ENCODE measurements at regions not wholly inside any gene's neighbourhood (a gene's known extent, or its start where the extent isn't known, plus 50 kb on each side); places are given as distances from the start of the nearest gene placed in this dataset.

DNA sequence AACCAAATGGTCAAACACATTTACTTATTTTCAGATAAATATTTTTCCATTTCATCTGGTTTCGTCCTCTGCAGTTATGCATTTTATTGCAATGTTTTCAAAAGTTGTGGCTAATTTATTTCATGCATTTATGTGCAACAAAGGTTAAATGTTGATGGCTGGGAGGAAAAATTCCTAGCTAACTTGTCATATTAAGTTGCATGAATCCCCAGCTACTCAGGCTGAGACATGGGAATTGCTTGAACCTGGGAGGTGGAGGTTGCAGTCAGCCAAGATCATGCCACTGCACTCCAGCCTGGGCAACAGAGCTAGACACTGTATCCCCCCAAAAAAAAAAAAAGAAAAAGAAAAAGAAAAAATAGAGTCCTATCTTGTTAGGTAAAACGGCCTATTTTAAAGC, 1862.4 kb upstream of the RAG2 start:
- TF ChIP-seq, protein P1, sequence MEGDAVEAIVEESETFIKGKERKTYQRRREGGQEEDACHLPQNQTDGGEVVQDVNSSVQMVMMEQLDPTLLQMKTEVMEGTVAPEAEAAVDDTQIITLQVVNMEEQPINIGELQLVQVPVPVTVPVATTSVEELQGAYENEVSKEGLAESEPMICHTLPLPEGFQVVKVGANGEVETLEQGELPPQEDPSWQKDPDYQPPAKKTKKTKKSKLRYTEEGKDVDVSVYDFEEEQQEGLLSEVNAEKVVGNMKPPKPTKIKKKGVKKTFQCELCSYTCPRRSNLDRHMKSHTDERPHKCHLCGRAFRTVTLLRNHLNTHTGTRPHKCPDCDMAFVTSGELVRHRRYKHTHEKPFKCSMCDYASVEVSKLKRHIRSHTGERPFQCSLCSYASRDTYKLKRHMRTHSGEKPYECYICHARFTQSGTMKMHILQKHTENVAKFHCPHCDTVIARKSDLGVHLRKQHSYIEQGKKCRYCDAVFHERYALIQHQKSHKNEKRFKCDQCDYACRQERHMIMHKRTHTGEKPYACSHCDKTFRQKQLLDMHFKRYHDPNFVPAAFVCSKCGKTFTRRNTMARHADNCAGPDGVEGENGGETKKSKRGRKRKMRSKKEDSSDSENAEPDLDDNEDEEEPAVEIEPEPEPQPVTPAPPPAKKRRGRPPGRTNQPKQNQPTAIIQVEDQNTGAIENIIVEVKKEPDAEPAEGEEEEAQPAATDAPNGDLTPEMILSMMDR (IDR thresholded peaks at IDR 0.05; ENCODE audit: insufficient read depth, low read length), result no peak
- no peak for TF ChIP-seq POLR2AphosphoS5 (IDR thresholded peaks at IDR 0.05; ENCODE audit: low read depth)
- TF ChIP-seq, protein P2, sequence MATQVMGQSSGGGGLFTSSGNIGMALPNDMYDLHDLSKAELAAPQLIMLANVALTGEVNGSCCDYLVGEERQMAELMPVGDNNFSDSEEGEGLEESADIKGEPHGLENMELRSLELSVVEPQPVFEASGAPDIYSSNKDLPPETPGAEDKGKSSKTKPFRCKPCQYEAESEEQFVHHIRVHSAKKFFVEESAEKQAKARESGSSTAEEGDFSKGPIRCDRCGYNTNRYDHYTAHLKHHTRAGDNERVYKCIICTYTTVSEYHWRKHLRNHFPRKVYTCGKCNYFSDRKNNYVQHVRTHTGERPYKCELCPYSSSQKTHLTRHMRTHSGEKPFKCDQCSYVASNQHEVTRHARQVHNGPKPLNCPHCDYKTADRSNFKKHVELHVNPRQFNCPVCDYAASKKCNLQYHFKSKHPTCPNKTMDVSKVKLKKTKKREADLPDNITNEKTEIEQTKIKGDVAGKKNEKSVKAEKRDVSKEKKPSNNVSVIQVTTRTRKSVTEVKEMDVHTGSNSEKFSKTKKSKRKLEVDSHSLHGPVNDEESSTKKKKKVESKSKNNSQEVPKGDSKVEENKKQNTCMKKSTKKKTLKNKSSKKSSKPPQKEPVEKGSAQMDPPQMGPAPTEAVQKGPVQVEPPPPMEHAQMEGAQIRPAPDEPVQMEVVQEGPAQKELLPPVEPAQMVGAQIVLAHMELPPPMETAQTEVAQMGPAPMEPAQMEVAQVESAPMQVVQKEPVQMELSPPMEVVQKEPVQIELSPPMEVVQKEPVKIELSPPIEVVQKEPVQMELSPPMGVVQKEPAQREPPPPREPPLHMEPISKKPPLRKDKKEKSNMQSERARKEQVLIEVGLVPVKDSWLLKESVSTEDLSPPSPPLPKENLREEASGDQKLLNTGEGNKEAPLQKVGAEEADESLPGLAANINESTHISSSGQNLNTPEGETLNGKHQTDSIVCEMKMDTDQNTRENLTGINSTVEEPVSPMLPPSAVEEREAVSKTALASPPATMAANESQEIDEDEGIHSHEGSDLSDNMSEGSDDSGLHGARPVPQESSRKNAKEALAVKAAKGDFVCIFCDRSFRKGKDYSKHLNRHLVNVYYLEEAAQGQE (IDR thresholded peaks at IDR 0.05; ENCODE audit: insufficient replicate concordance, low read depth), result no peak
- no peak for TF ChIP-seq GABPA (IDR thresholded peaks at IDR 0.05; ENCODE audit: low read depth)
- TF ChIP-seq SPI1 (IDR thresholded peaks at IDR 0.05; ENCODE audit: borderline replicate concordance, low read depth), result no peak

Data from HL-60 (cell line).